ENCODE measurements at regions not wholly inside any gene's neighbourhood (a gene's known extent, or its start where the extent isn't known, plus 50 kb on each side); places are given as distances from the start of the nearest gene placed in this dataset.
"Not testable (repeated sequence)": the region's sequence is repeated elsewhere in the genome, so short reads cannot be mapped to it uniquely, and the experiment has no call there.

- DNase-seq (ENCODE audit: low read depth in 2 of 3, low spot score in 2 of 3): no peak
Measured at GRCh38 chr6:827431-827830, 134.5 kb upstream of the EXOC2 start.

GRCh38 chr6:819122-819521 lies 126.2 kb upstream of the EXOC2 start:
- no peak for DNase-seq (ENCODE audit: low read depth in 2 of 3, low spot score in 2 of 3)

- DNase-seq (ENCODE audit: low read depth in 2 of 3, low spot score in 2 of 3): no peak
Measured at GRCh38 chr6:818196-818595, 125.3 kb upstream of the EXOC2 start.

GRCh38 chr6:816510-817084 lies 123.7 kb upstream of the EXOC2 start:
- DNase-seq (ENCODE audit: low read depth in 2 of 3, low spot score in 2 of 3): peak; percentile 2 to 11 (median 4)

GRCh38 chr6:815348-815738 lies 122.4 kb upstream of the EXOC2 start:
- DNase-seq (ENCODE audit: low read depth in 2 of 3, low spot score in 2 of 3): no peak

- no peak for DNase-seq (ENCODE audit: low read depth in 2 of 3, low spot score in 2 of 3)
Measured at GRCh38 chr6:814378-815347, 121.7 kb upstream of the EXOC2 start.

DNA sequence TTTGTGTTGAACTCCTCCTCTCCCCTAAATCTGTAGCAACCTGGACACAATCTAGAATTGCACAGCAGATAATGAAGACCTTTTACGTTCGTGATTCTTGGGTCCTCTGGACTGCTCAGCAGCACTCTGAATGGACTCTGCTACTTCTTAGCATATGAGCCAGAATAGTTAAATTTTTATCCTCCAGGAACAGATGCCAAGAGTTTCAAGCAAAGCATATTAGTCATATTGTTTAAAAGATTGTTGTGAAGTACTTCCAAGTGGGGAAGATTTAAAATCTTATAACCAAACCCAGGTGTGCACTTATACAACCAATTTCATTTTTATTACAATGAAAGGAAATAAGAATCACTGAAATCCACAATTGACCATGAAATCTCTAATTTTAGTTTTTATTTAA lies 118.9 kb upstream of the EXOC2 start:
- no peak for DNase-seq (ENCODE audit: low read depth in 2 of 3, low spot score in 2 of 3)

DNA sequence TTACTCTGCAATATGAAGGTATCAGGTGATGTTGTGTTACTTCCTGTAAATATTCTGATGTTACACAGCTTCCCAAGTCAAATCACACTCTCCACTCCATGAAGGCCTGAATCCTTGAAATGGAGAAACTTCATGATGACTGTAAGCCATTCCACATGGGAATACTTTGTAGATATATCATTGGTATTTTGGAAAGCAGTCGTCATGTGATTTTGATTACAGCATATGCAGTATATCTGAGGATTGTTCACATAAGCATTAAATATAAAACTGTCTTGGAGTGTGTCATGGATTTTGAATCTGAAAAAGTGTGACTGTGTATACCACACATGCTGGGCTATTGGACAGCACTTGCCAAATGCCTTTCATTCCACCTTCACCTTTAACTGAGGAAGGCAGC lies 118.3 kb upstream of the EXOC2 start:
- DNase-seq (ENCODE audit: low read depth in 2 of 3, low spot score in 2 of 3): no peak

GRCh38 chr6:804771-805170 lies 111.8 kb upstream of the EXOC2 start:
- DNase-seq (ENCODE audit: low read depth in 2 of 3, low spot score in 2 of 3): no peak

- DNase-seq (ENCODE audit: low read depth in 2 of 3, low spot score in 2 of 3): no peak
Measured at GRCh38 chr6:804317-804716, 111.4 kb upstream of the EXOC2 start.

- DNase-seq (ENCODE audit: low read depth in 2 of 3, low spot score in 2 of 3): no peak
Measured at GRCh38 chr6:803191-803977, 110.4 kb upstream of the EXOC2 start.

- DNase-seq (ENCODE audit: low read depth in 2 of 3, low spot score in 2 of 3): no peak
Measured at GRCh38 chr6:802701-803100, 109.8 kb upstream of the EXOC2 start.

DNA sequence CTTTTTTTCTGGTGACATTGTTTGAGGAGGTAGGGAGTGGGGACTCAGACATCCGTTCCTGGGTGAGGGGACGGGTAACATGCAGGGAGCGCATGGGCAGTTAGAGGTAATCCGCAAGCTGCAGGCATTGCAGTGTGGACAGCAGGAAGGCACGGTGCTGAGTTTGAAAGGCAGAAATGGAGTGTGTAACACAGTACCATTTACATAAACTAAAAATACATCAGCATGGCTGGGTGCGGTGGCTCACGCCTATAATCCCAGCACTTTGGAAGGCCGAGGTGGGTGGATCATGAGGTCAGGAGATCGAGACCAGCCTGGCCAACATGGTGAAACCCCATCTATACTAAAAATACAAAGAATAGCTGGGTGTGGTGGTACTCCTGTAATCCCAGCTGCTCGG lies 109.3 kb upstream of the EXOC2 start:
- DNase-seq (ENCODE audit: low read depth in 2 of 3, low spot score in 2 of 3): not testable (repeated sequence)

DNA sequence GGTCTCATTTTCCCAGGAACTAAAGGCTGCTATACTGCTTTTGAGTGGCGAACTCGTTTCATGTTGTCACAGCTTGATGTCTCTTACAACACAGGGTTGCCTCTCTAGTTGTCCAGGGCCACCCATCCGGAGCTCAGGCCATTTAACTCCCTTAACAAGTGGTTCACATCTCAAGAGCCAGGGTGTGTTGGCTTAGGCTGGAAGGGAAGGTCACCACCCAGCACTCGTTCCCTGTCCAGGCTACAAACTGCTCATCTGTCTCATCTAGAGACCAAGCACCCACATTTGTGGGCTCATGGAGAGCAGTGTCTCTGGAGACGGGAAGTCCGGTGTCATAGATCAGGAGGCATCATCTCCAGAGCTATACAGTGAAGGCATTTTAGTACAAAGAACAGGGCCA lies 106.8 kb upstream of the EXOC2 start:
- DNase-seq (ENCODE audit: low read depth in 2 of 3, low spot score in 2 of 3): no peak

- DNase-seq (ENCODE audit: low read depth in 2 of 3, low spot score in 2 of 3): no peak
Measured at GRCh38 chr6:797479-798077, 104.6 kb upstream of the EXOC2 start.

DNA sequence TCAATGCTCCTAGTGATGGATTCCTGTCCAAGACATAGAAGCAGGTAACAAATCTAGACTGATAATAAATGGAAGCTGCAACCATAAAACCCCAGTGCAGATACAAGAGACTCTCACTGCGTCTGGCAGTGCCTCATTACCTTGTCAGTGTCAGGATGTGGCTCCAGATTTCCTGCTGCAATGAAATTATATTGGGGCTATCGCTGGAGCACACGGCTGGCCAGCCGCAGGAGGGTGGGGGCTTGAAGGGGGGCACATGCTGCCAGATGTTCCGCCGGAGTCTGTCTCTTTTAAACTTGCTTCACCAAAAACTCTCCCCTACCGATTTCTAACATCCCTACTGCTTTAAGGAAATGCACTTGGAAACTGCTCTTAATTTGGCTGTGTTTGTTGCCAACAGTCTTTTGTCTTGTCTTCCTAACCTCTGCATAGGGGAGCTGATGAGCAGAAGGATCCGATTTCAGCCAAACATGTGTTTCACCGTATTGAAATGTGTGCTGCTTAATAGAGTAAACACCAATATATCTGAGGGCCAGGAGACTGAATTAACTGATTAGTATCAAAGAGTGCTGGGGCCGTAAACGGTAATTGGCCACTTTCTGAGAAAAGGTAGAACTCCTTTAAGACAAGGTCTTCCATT lies 102.2 kb upstream of the EXOC2 start:
- DNase-seq (ENCODE audit: low read depth in 2 of 3, low spot score in 2 of 3): no peak

DNA sequence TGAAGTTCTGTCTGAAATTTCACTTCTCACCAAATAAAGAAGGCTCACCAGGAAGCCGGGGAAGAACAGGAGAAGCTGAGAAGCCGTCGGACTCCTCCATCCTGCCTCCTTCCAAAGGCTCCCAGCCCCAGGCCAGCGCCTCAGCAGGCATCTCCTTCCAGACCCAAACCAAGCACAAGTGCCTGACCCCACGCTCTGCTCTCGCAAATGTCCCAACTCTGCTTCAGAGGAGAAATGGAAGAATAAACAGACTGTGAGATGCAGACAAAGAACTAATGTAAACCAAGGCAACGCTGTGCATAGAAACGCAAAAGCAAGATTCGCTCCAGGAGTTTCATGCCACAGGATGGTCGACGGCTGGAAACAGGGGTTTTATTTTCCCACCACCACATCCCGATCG lies 100.3 kb upstream of the EXOC2 start:
- DNase-seq (ENCODE audit: low read depth in 2 of 3, low spot score in 2 of 3): no peak

DNA sequence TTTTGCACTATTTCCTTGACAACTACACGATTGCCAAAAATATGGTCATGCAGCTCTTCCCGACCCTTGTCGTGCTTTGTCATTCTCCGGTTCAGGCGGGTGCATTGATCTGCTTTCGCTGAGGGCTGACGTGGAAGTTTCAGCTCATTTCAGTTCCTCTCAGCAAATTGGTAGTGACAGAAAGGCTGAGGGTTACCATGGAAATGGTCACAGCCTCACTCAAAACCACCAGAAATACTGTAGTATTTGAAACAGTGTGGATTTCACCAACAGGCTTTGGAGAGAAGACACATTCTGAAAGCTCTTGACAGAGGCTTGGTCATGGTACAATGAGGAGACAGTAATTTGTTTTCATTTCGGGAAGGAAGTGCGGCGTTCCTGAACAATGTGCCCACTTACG lies 99.7 kb upstream of the EXOC2 start:
- no peak for DNase-seq (ENCODE audit: low read depth in 2 of 3, low spot score in 2 of 3)

GRCh38 chr6:788058-788457 lies 95.1 kb upstream of the EXOC2 start:
- peak in 1 of 3 experiments; percentile 23 for DNase-seq (ENCODE audit: low read depth in 2 of 3, low spot score in 2 of 3)

DNA sequence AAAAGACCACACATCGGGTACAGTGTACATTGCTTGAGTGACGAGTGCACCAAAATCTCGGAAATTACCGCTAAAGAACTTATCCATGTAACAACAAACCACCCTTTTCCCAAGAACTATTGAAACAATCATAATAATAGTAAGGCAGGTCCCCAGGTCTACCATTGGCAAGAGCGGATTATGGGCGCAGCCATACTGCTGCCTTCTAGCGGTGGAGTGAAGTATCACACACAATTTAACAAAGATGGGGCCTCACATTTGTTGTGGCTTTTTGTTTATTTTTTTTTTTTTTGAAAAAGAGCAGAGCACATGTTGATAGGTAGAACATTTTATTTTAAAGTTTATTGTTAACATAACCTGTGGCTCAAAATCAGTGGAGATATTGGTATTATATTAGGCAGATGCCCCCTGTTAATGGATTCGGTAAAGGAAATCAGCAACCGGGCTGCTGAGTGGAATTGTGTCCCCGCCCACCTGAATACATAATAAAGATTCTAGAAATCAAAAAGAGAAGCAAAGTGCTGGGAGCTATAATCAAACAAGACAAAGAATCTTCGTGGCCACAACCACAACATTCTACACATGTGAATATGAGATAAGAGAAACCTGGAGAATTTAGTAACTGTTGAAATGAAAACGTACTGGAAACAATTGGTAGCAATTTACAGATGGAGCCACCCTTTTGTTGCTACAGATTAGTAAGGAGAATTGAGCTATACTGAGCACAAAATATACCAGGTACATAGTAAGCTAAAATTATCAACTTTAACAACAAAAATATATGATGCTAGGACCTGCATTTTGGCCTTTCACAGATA lies 94.2 kb upstream of the EXOC2 start:
- DNase-seq (ENCODE audit: low read depth in 2 of 3, low spot score in 2 of 3): no peak
